SK-N-SH (cell line): ENCODE measurements at regions not wholly inside any gene's neighbourhood (a gene's known extent, or its start where the extent isn't known, plus 50 kb on each side); places are given as distances from the start of the nearest gene placed in this dataset.

Experiments
- CTCF ChIA-PET: fragments of 300-600, 350-600 bp; formaldehyde crosslinking; extraction: SDS; loops from one replicate; lab custom pipeline; 2021; lab: Yijun Ruan, JAX
- POLR2A ChIA-PET: fragments of 350-600 bp; sonication (Branson Sonifier 250); formaldehyde crosslinking; extraction: SDS; loops from one replicate; lab custom pipeline; 2020; ENCODE audit warnings: antibody characterized with exemption, inconsistent platforms; lab: Yijun Ruan, JAX
- DNase-seq: peaks from one replicate; pipeline ENCODE4 v3.0.0; 2012
- H2AFZ ChIP-seq: fragments of 200-600 bp; sonication (generic); 2 replicates; pipeline ENCODE4 v1.8.1; 2016; ENCODE audit warnings: antibody characterized with exemption, mild to moderate bottlenecking, low read depth
- H3F3A ChIP-seq: fragments of 200-600 bp; sonication (generic); replicated peaks from 2 replicates; pipeline ENCODE3; 2016; ENCODE audit warnings: antibody characterized with exemption, mild to moderate bottlenecking; ENCODE audit not compliant: insufficient read depth
- H3K27ac ChIP-seq, 2 experiments: fragments of 200-500 bp in 1 of 2; fragments of 200-600 bp in 1 of 2; sonication (Bioruptor generic) in 1 of 2; sonication (generic), shearing (Covaris generic) in 1 of 2; 2 replicates each; pipeline versions ENCODE4 v1.5.1 to v1.6.1; 2014 to 2016; ENCODE audit warnings: low read depth in 2 of 2, inconsistent platforms in 1 of 2, low read length in 1 of 2, mild to moderate bottlenecking in 1 of 2, mixed read lengths in 1 of 2
- H3K27me3 ChIP-seq: fragments of 200-600 bp; sonication (generic), shearing (Covaris generic); 2 replicates; pipeline ENCODE4 v1.6.1; 2016; ENCODE audit warnings: mixed run types; ENCODE audit not compliant: insufficient read depth
- H3K36me3 ChIP-seq, 2 experiments: fragments of 200-500 bp in 1 of 2; fragments of 200-600 bp in 1 of 2; sonication (Bioruptor generic) in 1 of 2; sonication (generic) in 1 of 2; replicated peaks in 1 of 2; 2 replicates each; pipeline versions ENCODE3 to v1.5.1; 2014 to 2016; ENCODE audit warnings: low read length in 1 of 2, mild to moderate bottlenecking in 1 of 2; ENCODE audit not compliant: insufficient read depth in 2 of 2, control insufficient read depth in 1 of 2
- H3K4me1 ChIP-seq, 2 experiments: fragments of 200-500 bp in 1 of 2; fragments of 200-600 bp in 1 of 2; sonication (Bioruptor generic) in 1 of 2; sonication (generic), shearing (Covaris generic) in 1 of 2; 2 replicates each; pipeline versions ENCODE4 v1.5.1 to v1.6.1; 2014 to 2016; ENCODE audit warnings: low read depth in 1 of 2, low read length in 1 of 2, mixed run types in 1 of 2; ENCODE audit not compliant: insufficient read depth in 2 of 2, control insufficient read depth in 1 of 2
- H3K4me2 ChIP-seq: fragments of 200-600 bp; sonication (generic), shearing (Covaris generic); 2 replicates; pipeline ENCODE4 v1.6.1; 2017; ENCODE audit warnings: mixed run types
- H3K4me3 ChIP-seq, 2 experiments: fragments of 200-500 bp in 1 of 2; fragments of 200-600 bp in 1 of 2; sonication (Bioruptor generic) in 1 of 2; sonication (generic), shearing (Covaris generic) in 1 of 2; 2 replicates each; pipeline versions ENCODE4 v1.5.1 to v1.8.1; 2014 to 2016; ENCODE audit warnings: low read depth in 2 of 2, inconsistent platforms in 1 of 2, low read length in 1 of 2, mild to moderate bottlenecking in 1 of 2, mixed read lengths in 1 of 2, moderate library complexity in 1 of 2
- H3K79me2 ChIP-seq: fragments of 200-600 bp; sonication (generic); 2 replicates; pipeline ENCODE4 v1.8.1; 2017; ENCODE audit warnings: mild to moderate bottlenecking; ENCODE audit not compliant: insufficient read depth
- H3K9ac ChIP-seq: fragments of 200-600 bp; sonication (generic); 2 replicates; pipeline ENCODE4 v1.6.1; 2017; ENCODE audit warnings: mixed run types
- H3K9me2 ChIP-seq: fragments of 200-600 bp; sonication (generic); 2 replicates; pipeline ENCODE4 v1.6.1; 2017; ENCODE audit warnings: mixed run types
- H3K9me3 ChIP-seq: fragments of 200-600 bp; sonication (generic); 2 replicates; pipeline ENCODE4 v1.6.1; 2017; ENCODE audit warnings: mixed run types, mild to moderate bottlenecking, moderate library complexity
- H4K20me1 ChIP-seq: fragments of 200-600 bp; sonication (generic); 2 replicates; pipeline ENCODE4 v1.6.1; 2017; ENCODE audit warnings: mild to moderate bottlenecking, mixed run types; ENCODE audit not compliant: insufficient read depth
- CHD2 ChIP-seq: fragments of 150-350 bp; IDR thresholded peaks from 2 replicates; pipeline ENCODE4 v1.6.1; 2018; ENCODE audit warnings: low read length; ENCODE audit not compliant: partially characterized antibody
- CTCF ChIP-seq: fragments of 200-600 bp; sonication (generic); IDR thresholded peaks from 2 replicates; pipeline ENCODE4 v1.6.1; 2017; ENCODE audit warnings: antibody characterized with exemption, mild to moderate bottlenecking, moderate library complexity
- ELF1 ChIP-seq: IDR thresholded peaks from 2 replicates; pipeline ENCODE4 v1.4.0; 2012
- FOSL2 ChIP-seq: IDR thresholded peaks from 2 replicates; pipeline ENCODE4 v1.4.0; 2012; ENCODE audit warnings: low read depth, mild to moderate bottlenecking, moderate library complexity, borderline replicate concordance
- JUND ChIP-seq: IDR thresholded peaks from 2 replicates; pipeline ENCODE4 v1.4.0; 2012
- MEF2A ChIP-seq: IDR thresholded peaks from 2 replicates; pipeline ENCODE4 v1.4.0; 2012; ENCODE audit warnings: low read depth, borderline replicate concordance
- PBX3 ChIP-seq: IDR thresholded peaks from 2 replicates; pipeline ENCODE4; 2012
- POLR2AphosphoS5 ChIP-seq: IDR thresholded peaks from 2 replicates; pipeline ENCODE4 v1.6.1; 2012; ENCODE audit warnings: low read depth, low read length
- RXRA ChIP-seq: IDR thresholded peaks from 2 replicates; pipeline ENCODE4 v1.4.0; 2012; ENCODE audit warnings: low read depth, mild to moderate bottlenecking, borderline replicate concordance
- SIN3A ChIP-seq: IDR thresholded peaks from 2 replicates; pipeline ENCODE4 v1.6.1; 2012; ENCODE audit warnings: low read depth, mild to moderate bottlenecking, low read length, moderate library complexity, borderline replicate concordance
- TCF12 ChIP-seq: IDR thresholded peaks from 2 replicates; pipeline ENCODE4 v1.4.0; 2012
- TEAD4 ChIP-seq: IDR thresholded peaks from 2 replicates; pipeline ENCODE4 v1.4.0; 2012; ENCODE audit warnings: mild to moderate bottlenecking, borderline replicate concordance; ENCODE audit not compliant: insufficient read depth
- WGBS: methylation state at CpG from one replicate; pipeline ENCODE4 v1.1.6; 2017; ENCODE audit warnings: low lambda C conversion rate; 5-methylcytosine and 5-hydroxymethylcytosine counted together

DNA sequence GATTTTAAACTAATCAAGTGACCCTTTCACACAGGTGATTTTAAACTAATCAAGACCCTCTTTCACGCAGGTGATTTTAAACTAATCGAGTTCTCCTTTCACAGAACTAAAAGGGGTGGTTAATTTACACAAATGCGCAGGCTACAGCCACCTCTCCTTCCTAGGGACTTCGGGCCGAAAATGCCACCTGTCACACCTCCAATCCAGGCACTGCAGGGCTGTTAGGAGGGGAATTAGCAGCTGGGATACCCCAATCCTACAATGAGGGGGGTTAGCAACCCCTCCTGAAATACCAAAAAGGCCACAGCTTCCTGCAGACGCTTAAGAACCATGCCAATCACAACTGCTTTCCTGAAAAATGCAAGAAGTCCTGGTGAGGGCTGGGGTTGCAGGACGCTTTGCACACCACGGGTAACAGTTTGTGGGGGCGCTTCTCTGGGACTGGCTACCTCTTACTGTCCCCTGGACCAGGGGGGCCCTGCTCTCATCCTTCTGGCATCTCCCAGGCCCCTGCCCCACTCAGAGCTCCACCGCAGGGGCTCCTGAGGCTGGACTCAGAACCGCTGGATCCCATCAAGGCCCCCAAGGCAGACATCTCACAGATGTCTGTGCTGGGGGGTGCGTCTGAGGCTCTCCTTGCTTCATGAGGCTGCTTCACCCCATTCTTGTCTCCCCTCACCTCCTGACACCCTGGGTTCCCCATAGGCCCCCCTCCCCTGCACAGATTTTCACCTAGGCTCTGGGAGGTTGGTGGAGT lies 145.9 kb downstream of the OR4M2 start:
- POLR2A ChIA-PET: no interaction called here

More for the DNA sequence above, 145.9 kb downstream of the OR4M2 start:
- no peaks in the 10 kb centered on the region for H3K79me2 ChIP-seq
- no peak overlapping the region for H3K4me2 ChIP-seq
- no peaks in the 10 kb centered on the region for H3K9me3 ChIP-seq
- no peak overlapping the region for H3K9ac ChIP-seq
- H3K27me3 ChIP-seq: peaks cover 7% of the 10 kb centered on the region; the same call in 1 of the 2 replicates
- CTCF ChIA-PET: interaction anchor here (5.5 kb wide), 1 partner anchor 1870 kb away, joined by 81 read pairs; no protein-coding TSS in a partner anchor
- no peaks in the 10 kb centered on the region for H3F3A ChIP-seq
- TF ChIP-seq SIN3A (no peak), TCF12 (no peak), FOSL2 (no peak), ELF1 (no peak), TEAD4 (no peak), JUND (no peak), PBX3 (no peak), CTCF (no peak), MEF2A (no peak), CHD2 (no peak), POLR2AphosphoS5 (no peak), RXRA (no peak)
- H3K27ac ChIP-seq: no peak overlapping the region
- H2AFZ ChIP-seq: no peak overlapping the region
- H3K36me3 ChIP-seq: no peaks in the 10 kb centered on the region
- H4K20me1 ChIP-seq: no peaks in the 10 kb centered on the region
- DNase-seq: no peak
- no peaks in the 10 kb centered on the region; a peak in 1 of 4 replicates for H3K4me1 ChIP-seq
- 33% methylated on average over 11 of the region's 12 CpGs for WGBS
- H3K4me3 ChIP-seq: no peak overlapping the region
- H3K9me2 ChIP-seq: no peaks in the 10 kb centered on the region
